ENCODE measurements at regions not wholly inside any gene's neighbourhood (a gene's known extent, or its start where the extent isn't known, plus 50 kb on each side); places are given as distances from the start of the nearest gene placed in this dataset.

- intact Hi-C loops (cut with micrococcal nuclease) = no loop called here
- Mint-ChIP-seq H3K27me3 (ENCODE audit: low read depth in 3 of 3) (peaks cover 0 to 13% (median 1%) of the 10 kb centered on the region in 3 donors), H3K27ac (no peak overlapping the region), H3K36me3 (no peaks in the 10 kb centered on the region), H3K4me3 (no peak overlapping the region), H3K4me1 (no peaks in the 10 kb centered on the region), H3K9me3 (no peaks in the 10 kb centered on the region)
- Histone ChIP-seq H2AFZ (ENCODE audit: insufficient read depth, low read depth, low read length, poor library complexity, severe bottlenecking) (no peak overlapping the region), H3K36me3 (replicated peaks in 1 of 2; ENCODE audit: control insufficient read depth in 1 of 2, insufficient read depth in 2 of 2, low read length in 2 of 2) (no peaks in the 10 kb centered on the region), H3K79me2 (ENCODE audit: insufficient read depth, low read length) (no peaks in the 10 kb centered on the region), H3K9me3 (replicated peaks in 1 of 2; ENCODE audit: control insufficient read depth in 1 of 2, insufficient read depth in 1 of 2, low read length in 2 of 2) (no peaks in the 10 kb centered on the region), H3K4me2 (replicated peaks; ENCODE audit: extremely low read depth, low read length, poor library complexity, severe bottlenecking) (no peak overlapping the region), H3K4me1 (ENCODE audit: control insufficient read depth in 1 of 2, insufficient read depth in 2 of 2, low read length in 2 of 2) (no peaks in the 10 kb centered on the region), H3K4me3 (replicated peaks in 1 of 3; ENCODE audit: low read depth in 2 of 3, low read length in 3 of 3) (no peak overlapping the region), H3K9ac (ENCODE audit: insufficient read depth, low read length, poor library complexity, severe bottlenecking) (no peak overlapping the region), H3K27ac (ENCODE audit: low read depth in 1 of 2, low read length in 2 of 2) (no peak overlapping the region), H4K20me1 (ENCODE audit: insufficient read depth, low read length) (no peaks in the 10 kb centered on the region), H3K27me3 (ENCODE audit: control insufficient read depth in 2 of 2, insufficient read depth in 2 of 2, low read length in 2 of 2) (no peaks in the 10 kb centered on the region)
- TF ChIP-seq CTCF (IDR thresholded peaks at IDR 0.05) = no peak
- DNase-seq = no peak
Observed at GRCh38 chr2:41908349-41908748, 139.5 kb upstream of the PKDCC start.

DNA sequence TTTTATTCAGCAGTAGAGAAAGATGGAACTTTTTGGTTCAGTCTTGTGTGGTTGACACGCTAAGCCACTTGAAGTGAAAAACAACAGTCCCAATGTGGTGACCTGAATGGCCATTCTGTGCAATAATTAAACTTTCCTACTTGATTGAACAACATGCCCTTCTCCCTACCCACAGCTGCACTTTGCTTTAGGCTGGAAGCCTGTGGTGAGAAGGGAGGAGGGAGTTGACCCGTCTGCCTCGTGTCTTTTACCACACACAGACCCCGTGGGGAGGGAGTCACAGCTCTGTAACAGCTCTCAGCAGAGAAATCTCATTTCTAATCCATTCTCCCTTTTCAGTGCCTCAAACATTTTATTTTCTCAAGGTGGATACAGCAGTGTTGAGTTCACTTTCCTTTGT is 138.2 kb upstream of the PKDCC start:
- H3K79me2 ChIP-seq (ENCODE audit: insufficient read depth, low read length) = no peaks in the 10 kb centered on the region
- H3K9ac ChIP-seq (ENCODE audit: insufficient read depth, low read length, poor library complexity, severe bottlenecking) = no peak overlapping the region
- peaks cover 0 to 12% (median 4%) of the 10 kb centered on the region in 3 donors for H3K27me3 Mint-ChIP-seq (ENCODE audit: low read depth in 3 of 3)
- H3K9me3 ChIP-seq (replicated peaks in 1 of 2; ENCODE audit: control insufficient read depth in 1 of 2, insufficient read depth in 1 of 2, low read length in 2 of 2) = no peaks in the 10 kb centered on the region
- H3K4me1 Mint-ChIP-seq = peaks cover 1% of the 10 kb centered on the region
- intact Hi-C loops (cut with micrococcal nuclease) = no loop called here
- TF ChIP-seq CTCF (IDR thresholded peaks at IDR 0.05) = no peak
- no peak overlapping the region for H3K27ac Mint-ChIP-seq
- H3K4me3 Mint-ChIP-seq = no peak overlapping the region
- no CpG with 5 or more reads among the region's 4 CpGs for WGBS (ENCODE audit: insufficient coverage)
- H3K36me3 ChIP-seq (replicated peaks in 1 of 2; ENCODE audit: control insufficient read depth in 1 of 2, insufficient read depth in 2 of 2, low read length in 2 of 2) = no peaks in the 10 kb centered on the region
- H3K4me2 ChIP-seq (replicated peaks; ENCODE audit: extremely low read depth, low read length, poor library complexity, severe bottlenecking) = no peak overlapping the region
- no peak overlapping the region for H2AFZ ChIP-seq (ENCODE audit: insufficient read depth, low read depth, low read length, poor library complexity, severe bottlenecking)
- H3K9me3 Mint-ChIP-seq = peaks cover 0 to 4% (median 0%) of the 10 kb centered on the region in 7 donors
- no peaks in the 10 kb centered on the region for H4K20me1 ChIP-seq (ENCODE audit: insufficient read depth, low read length)
- no peaks in the 10 kb centered on the region for H3K36me3 Mint-ChIP-seq
- no peak overlapping the region for H3K27ac ChIP-seq (ENCODE audit: low read depth in 1 of 2, low read length in 2 of 2)
- H3K27me3 ChIP-seq (ENCODE audit: control insufficient read depth in 2 of 2, insufficient read depth in 2 of 2, low read length in 2 of 2) = no peaks in the 10 kb centered on the region
- H3K4me1 ChIP-seq (ENCODE audit: control insufficient read depth in 1 of 2, insufficient read depth in 2 of 2, low read length in 2 of 2) = no peaks in the 10 kb centered on the region
- no peak for DNase-seq
- no peak overlapping the region for H3K4me3 ChIP-seq (replicated peaks in 1 of 3; ENCODE audit: low read depth in 2 of 3, low read length in 3 of 3)
